Activated T-helper 1 cell treated with anti-CD3 and anti-CD28 coated beads, Interleukin-12 subunit alpha, Interleukin-12 subunit beta, Interleukin-2, Interleukin-4 antibody, amounts not matched to agents 30 ng/mL and 10 ng/mL and 1 ng/mL, durations not matched to agents 14 hours and 24 hours and 36 hours (primary cell): ENCODE measurements at regions not wholly inside any gene's neighbourhood (a gene's known extent, or its start where the extent isn't known, plus 50 kb on each side); places are given as distances from the start of the nearest gene placed in this dataset.

ENCODE experiments used
- DNase-seq: peaks from one replicate; pipeline ENCODE4 v3.0.0; 2021; ENCODE audit warnings: low spot score
- H3K27ac Mint-ChIP-seq: one replicate; pipeline ENCODE4 v1.8.0; 2021; ENCODE audit warnings: mild to moderate bottlenecking, mixed read lengths
- H3K27me3 Mint-ChIP-seq: one replicate; pipeline ENCODE4 v1.8.0; 2022; ENCODE audit warnings: mild to moderate bottlenecking, moderate library complexity, mixed read lengths; ENCODE audit not compliant: insufficient read depth
- H3K36me3 Mint-ChIP-seq: one replicate; pipeline ENCODE4 v1.8.0; 2021; ENCODE audit warnings: low read depth, mixed read lengths
- H3K4me1 Mint-ChIP-seq: one replicate; pipeline ENCODE4 v1.8.0; 2021; ENCODE audit warnings: low read depth, mixed read lengths
- H3K4me3 Mint-ChIP-seq: one replicate; pipeline ENCODE4 v1.8.0; 2021; ENCODE audit warnings: mild to moderate bottlenecking, moderate library complexity, mixed read lengths
- H3K9me3 Mint-ChIP-seq: one replicate; pipeline ENCODE4 v1.8.0; 2021; ENCODE audit warnings: mixed read lengths
- intact Hi-C: fragments of 100-400 bp; cut with micrococcal nuclease; formaldehyde crosslinking; loops from one replicate; pipeline ENCODE4 v1.15.1; 2024

DNA sequence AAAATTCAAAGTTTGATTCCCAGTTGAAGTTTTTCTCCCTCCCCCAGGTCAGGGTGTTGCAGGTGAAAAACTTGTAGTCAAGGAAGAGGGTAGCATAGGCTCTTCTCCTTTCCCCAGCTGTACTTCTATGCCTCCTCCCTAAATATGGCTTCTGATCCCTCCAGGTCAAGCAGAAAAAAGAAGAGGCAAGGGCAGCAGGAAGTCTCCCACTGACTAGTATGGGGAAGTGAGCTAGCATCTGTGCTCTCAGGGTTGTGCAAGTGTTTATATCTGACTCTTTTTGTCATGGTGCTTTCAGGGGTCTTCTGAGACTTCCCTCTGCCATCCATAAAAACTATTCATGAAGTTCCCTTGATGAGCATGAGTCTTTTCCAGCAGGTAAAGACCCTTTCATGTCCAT lies 76.0 kb downstream of the ATPSCKMT start:
- no peak overlapping the region for H3K27ac Mint-ChIP-seq
- no peaks in the 10 kb centered on the region for H3K36me3 Mint-ChIP-seq
- H3K4me1 Mint-ChIP-seq, result no peaks in the 10 kb centered on the region
- no peaks in the 10 kb centered on the region for H3K27me3 Mint-ChIP-seq
- DNase-seq, result no peak
- H3K9me3 Mint-ChIP-seq, result no peaks in the 10 kb centered on the region
- no peak overlapping the region for H3K4me3 Mint-ChIP-seq
- intact Hi-C loops, result no loop called here

DNA sequence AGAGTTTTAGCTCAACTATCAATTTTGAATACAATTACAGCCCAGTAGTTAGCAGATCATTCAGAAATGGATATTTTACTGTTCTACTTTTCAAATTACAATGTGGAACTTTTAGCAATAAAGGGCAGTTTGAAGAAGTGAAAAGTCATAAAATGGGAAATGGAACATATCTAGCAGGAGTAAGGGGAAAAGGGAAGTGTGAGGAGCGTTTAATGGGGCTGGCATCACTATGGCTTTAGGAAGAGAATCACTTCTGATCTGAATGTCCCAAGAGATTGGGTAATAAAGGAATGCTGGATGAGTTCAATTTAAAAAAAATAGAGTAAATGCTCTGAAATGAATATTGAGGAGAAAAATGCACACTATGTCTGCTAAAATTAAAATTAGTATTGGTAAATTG lies 77.4 kb downstream of the ATPSCKMT start:
- Mint-ChIP-seq H3K36me3 (no peaks in the 10 kb centered on the region), H3K9me3 (no peaks in the 10 kb centered on the region), H3K4me1 (no peaks in the 10 kb centered on the region), H3K27me3 (no peaks in the 10 kb centered on the region), H3K27ac (no peak overlapping the region), H3K4me3 (no peak overlapping the region)
- no peak for DNase-seq
- intact Hi-C loops, result no loop called here

DNA sequence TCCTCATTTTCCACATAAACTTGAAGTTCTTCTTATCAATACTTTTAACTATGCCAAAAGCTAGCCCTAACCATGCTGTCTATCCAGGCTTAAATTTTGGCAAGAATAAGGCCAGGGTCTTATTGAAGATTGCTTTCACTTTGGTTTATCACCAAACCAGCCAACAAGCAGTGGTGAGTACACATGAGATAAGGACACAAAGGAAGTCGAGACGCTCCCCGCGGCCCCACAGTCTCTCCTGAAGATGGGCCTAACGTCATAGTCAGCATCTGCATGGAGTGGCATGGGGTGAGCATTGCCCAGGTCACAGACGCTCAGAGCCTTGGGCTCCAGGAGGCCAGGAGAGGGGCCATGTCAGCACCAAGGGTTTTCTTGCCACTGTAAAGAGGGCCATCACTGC lies 80.3 kb downstream of the ATPSCKMT start:
- H3K27me3 Mint-ChIP-seq, result no peaks in the 10 kb centered on the region
- H3K4me3 Mint-ChIP-seq, result no peak overlapping the region
- H3K9me3 Mint-ChIP-seq, result peaks cover 7% of the 10 kb centered on the region
- DNase-seq, result no peak
- intact Hi-C loops, result no loop called here
- H3K27ac Mint-ChIP-seq, result no peak overlapping the region
- no peaks in the 10 kb centered on the region for H3K4me1 Mint-ChIP-seq
- H3K36me3 Mint-ChIP-seq, result no peaks in the 10 kb centered on the region

DNA sequence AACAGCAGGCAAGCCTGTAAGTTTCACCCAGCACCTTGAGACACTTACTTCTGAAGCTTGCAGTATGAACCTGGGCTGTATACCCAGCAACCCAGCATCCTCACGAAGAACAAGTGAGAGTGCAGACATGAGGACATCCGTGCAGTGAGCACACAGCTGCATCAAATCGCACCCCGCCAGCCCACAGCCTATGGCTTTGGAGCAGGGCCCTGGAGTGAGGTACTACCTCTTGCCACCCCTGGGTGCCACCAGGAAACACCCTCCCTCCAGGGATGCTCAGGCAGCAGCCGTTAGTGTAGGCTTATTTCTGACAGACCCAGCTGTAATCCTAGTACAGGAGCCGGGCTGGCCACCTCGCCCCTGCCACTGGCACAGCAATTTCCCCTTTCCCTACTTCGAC lies 81.4 kb downstream of the ATPSCKMT start:
- no peak overlapping the region for H3K4me3 Mint-ChIP-seq
- peaks cover 10% of the 10 kb centered on the region for H3K9me3 Mint-ChIP-seq
- H3K27ac Mint-ChIP-seq, result no peak overlapping the region
- H3K4me1 Mint-ChIP-seq, result no peaks in the 10 kb centered on the region
- DNase-seq, result no peak
- H3K27me3 Mint-ChIP-seq, result no peaks in the 10 kb centered on the region
- intact Hi-C loops, result no loop called here
- H3K36me3 Mint-ChIP-seq, result no peaks in the 10 kb centered on the region

DNA sequence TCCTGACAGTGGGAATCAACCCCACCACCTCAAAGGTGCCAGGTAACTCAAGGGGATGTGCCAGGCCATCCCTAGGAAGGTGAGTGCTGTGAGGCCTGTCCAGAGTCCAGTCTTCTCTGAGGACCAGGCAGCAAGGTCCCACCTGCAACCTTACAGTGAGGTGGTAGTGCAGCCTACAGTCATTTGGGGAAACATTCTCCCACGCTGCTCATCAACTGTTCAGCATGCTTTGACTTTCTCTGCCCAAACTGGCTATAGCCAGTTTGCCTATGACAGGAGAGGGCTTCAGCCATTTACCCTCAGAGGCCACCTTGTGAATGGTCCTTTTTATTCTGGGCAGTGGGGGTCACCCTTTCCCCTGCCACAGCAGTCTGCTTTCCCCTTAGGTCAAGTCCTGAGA lies 81.9 kb downstream of the ATPSCKMT start:
- Mint-ChIP-seq H3K9me3 (peaks cover 10% of the 10 kb centered on the region), H3K27ac (no peak overlapping the region), H3K36me3 (no peaks in the 10 kb centered on the region), H3K27me3 (no peaks in the 10 kb centered on the region), H3K4me1 (no peaks in the 10 kb centered on the region), H3K4me3 (no peak overlapping the region)
- no peak for DNase-seq
- intact Hi-C loops, result no loop called here

DNA sequence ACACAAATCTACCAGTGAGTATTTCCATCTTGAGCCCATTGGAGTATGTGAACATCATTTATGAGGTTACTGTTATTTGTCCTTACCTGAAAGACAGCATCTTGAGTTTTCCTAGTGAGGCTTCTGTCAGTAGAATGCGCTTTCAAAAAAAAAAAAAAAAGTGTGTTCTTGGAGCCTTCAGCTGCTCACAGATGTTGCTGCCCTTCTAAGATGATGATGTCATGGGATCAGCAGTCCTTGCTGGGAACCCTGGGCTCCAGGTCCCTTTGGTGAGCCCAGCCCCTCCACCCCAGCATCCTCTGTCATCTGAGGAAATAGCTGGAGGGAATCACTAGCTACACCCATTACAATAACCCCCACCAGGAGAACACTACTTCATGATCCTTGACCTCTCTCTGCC lies 83.3 kb downstream of the ATPSCKMT start:
- no peak overlapping the region for H3K4me3 Mint-ChIP-seq
- intact Hi-C loops, result no loop called here
- no peaks in the 10 kb centered on the region for H3K4me1 Mint-ChIP-seq
- no peaks in the 10 kb centered on the region for H3K27me3 Mint-ChIP-seq
- no peak overlapping the region for H3K27ac Mint-ChIP-seq
- H3K9me3 Mint-ChIP-seq, result peaks cover 10% of the 10 kb centered on the region
- no peak for DNase-seq
- no peaks in the 10 kb centered on the region for H3K36me3 Mint-ChIP-seq

DNA sequence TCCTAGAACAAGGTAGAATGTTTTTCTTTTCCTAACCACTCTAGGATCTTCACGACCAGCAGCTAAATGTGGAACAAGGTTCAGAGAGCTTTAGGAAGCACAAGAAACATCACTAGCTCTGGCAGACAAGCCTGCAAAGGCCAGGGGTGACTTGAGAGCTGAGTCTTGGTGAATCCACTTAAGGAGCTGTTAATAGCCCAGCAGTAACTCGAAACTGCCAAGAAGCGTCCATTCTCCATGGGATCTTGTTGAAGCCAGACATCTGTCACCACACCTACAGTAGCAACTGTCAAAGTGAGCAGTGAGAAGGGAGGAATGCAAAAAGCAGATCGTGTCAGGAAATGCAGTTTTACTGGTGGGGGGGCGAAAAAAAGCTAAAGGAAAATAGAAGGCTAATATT lies 87.2 kb downstream of the ATPSCKMT start:
- H3K9me3 Mint-ChIP-seq, result peaks cover 10% of the 10 kb centered on the region
- no peak for DNase-seq
- no peak overlapping the region for H3K4me3 Mint-ChIP-seq
- no peaks in the 10 kb centered on the region for H3K4me1 Mint-ChIP-seq
- H3K27ac Mint-ChIP-seq, result no peak overlapping the region
- H3K27me3 Mint-ChIP-seq, result no peaks in the 10 kb centered on the region
- H3K36me3 Mint-ChIP-seq, result no peaks in the 10 kb centered on the region
- intact Hi-C loops, result no loop called here

DNA sequence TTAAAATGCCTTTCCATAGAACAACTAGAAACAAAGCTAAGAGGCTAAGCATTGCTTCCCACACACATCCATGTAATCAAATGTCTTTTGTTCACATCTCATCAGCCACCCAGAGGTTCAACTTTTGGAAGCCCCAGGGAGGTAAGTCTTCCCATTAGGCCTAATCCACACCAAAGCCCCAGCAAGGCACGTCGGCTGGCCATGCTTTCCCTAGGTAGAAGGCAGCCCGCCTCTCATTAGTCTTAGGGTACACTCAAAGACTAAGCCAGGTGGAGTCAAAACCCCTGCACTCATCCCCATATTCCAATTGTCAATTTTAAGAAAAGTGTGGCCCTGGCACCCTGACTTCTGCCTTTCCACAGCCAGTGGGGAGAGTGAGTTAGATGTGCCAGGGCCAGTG lies 87.9 kb downstream of the ATPSCKMT start:
- Mint-ChIP-seq H3K4me3 (no peak overlapping the region), H3K27ac (no peak overlapping the region), H3K9me3 (peaks cover 10% of the 10 kb centered on the region), H3K27me3 (no peaks in the 10 kb centered on the region), H3K36me3 (no peaks in the 10 kb centered on the region), H3K4me1 (no peaks in the 10 kb centered on the region)
- no peak for DNase-seq
- intact Hi-C loops, result no loop called here

DNA sequence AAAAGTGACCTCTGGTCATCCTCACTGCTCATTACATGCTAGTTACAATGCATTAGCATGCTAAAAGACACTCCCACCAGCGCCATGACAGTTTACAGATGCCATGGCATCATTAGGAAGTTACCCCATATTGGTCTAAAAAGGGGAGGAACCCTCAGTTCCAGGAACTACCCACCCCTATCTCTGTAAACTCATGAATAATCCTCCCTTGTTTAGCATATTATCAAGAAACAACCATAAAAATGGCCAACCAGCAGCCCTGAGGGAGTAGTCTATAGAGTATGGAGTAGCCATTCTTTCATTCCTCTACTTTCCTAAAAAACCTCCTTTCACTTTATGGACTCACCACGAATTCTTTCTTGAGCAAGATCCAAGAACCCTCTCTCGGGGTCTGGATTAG lies 89.4 kb downstream of the ATPSCKMT start:
- intact Hi-C loops, result no loop called here
- H3K4me3 Mint-ChIP-seq, result no peak overlapping the region
- DNase-seq, result no peak
- H3K27ac Mint-ChIP-seq, result no peak overlapping the region
- H3K27me3 Mint-ChIP-seq, result no peaks in the 10 kb centered on the region
- peaks cover 10% of the 10 kb centered on the region for H3K9me3 Mint-ChIP-seq
- H3K4me1 Mint-ChIP-seq, result no peaks in the 10 kb centered on the region
- no peaks in the 10 kb centered on the region for H3K36me3 Mint-ChIP-seq

DNA sequence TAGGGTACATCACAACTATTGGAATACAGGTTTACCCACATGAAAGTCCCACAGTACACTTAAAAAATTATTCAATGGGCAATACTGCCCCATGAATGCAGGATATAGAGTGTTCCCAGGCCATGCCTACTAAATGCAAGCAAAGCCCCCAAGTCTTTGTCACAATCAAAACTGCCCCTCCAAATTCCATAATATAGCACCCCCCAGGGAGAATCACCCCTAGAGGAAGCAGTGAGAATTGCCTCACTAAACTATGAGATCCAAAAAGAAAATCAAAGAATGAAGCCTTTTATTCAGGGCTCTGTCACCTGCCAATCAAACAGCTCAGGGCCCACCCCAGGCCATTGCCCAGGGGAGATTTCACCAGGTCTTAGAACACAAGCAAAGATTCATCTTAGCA lies 90.8 kb downstream of the ATPSCKMT start:
- Mint-ChIP-seq H3K4me1 (no peaks in the 10 kb centered on the region), H3K27ac (no peak overlapping the region), H3K27me3 (peaks cover 2% of the 10 kb centered on the region), H3K9me3 (no peaks in the 10 kb centered on the region), H3K36me3 (no peaks in the 10 kb centered on the region), H3K4me3 (no peak overlapping the region)
- DNase-seq, result no peak
- intact Hi-C loops, result no loop called here

DNA sequence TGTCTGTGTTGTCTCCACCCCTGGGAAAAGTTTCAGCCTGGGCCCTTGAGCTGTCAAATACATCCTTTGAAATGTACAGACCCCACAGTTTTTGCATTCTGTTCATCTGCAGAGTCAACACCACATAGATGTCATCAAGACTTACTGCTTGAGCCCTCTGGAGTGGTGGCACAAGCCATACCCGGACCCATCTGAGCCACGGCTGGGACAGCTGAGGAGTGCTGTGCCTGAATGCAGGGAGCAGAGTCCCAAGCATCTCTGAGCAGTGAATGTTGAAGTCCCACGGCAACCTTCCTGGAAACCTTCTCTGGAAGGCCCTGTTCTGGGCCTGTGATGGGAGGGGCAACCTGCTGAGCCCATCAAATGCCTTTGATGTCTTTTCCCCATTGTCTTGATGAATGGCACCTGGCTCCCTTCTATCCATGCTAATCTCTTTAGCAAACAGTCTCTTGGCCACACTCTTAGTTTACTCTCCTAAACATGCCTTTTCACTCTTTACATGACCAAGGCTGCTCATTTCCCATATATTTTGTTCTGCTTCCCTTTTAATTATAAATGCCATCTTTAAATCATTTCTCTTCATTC lies 92.5 kb downstream of the ATPSCKMT start:
- DNase-seq, result no peak
- Mint-ChIP-seq H3K27me3 (peaks cover 2% of the 10 kb centered on the region), H3K4me3 (no peak overlapping the region), H3K9me3 (no peaks in the 10 kb centered on the region), H3K36me3 (no peaks in the 10 kb centered on the region), H3K27ac (no peak overlapping the region), H3K4me1 (no peaks in the 10 kb centered on the region)
- intact Hi-C loops, result no loop called here

DNA sequence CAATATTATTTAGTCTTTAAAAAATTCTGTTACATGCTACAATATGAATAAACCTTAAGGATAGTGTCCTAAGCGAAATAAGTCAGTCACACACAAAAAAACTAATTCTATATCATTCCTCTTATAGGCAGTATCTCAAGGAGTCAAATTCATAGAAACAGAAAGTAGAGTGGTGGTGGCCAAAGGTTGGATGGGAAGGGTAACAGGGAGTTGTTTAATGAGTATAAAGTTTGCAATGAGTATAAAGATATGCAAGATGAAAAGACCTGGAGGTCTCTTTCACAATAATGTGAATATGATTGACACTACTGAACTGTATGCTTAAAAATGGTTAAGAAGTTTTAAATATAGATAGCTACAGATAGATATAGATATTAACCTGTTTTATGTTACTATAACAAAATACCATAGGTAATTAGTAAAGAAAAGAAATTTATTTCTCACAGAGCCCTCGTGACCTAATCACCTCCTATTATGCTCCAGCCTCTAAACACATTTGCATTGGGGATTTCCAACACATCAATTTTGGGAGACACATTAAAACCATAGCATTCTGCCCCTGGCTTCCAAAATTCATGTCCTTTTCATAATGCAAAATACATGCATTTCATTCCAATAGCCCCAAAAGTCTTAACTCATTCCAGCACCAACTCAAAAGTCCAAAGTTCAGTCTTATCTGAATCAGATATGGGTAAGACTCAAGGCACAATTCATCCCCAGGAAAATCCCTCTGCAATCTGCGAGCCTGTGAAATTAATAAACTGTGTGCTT lies 93.6 kb downstream of the ATPSCKMT start:
- no peak overlapping the region for H3K4me3 Mint-ChIP-seq

DNA sequence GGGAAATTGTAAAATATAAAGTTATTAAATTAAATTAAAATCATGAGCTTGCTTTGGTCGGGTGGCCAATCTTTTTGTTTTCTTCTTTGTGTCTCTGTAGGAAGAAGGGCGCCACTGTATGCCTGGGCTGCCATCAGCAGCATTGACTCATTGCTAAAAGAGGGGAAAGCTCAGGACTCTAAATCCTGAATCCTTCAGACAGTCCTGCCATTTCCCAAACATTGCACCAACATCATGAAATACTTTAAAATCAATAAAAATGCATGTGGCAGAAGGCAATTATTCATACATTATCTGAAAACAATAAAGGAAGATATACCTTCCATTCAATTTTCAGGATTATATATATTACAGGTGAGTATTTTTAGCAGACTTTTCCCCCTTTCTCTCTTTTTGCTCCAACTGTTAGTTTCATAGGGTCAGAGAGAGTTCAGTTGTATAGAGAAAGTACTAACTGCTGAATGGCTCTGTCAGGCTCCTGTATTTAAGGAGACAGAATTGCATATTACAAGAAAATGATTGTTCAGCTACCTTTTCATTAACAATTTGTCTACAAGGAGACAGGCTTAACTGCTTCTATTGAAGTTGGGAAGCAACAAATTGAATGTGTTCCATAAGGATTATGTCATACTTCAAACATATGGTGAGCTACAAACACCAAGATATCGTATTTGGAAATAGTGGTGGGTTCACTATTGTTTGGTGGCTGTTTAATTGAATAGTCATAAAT lies 95.7 kb downstream of the ATPSCKMT start:
- no peaks in the 10 kb centered on the region for H3K9me3 Mint-ChIP-seq
- H3K4me3 Mint-ChIP-seq, result no peak overlapping the region
- H3K4me1 Mint-ChIP-seq, result no peaks in the 10 kb centered on the region
- no peaks in the 10 kb centered on the region for H3K36me3 Mint-ChIP-seq
- peaks cover 2% of the 10 kb centered on the region for H3K27me3 Mint-ChIP-seq
- no peak overlapping the region for H3K27ac Mint-ChIP-seq
- intact Hi-C loops, result no loop called here
- DNase-seq, result no peak

More for the DNA sequence above, 93.6 kb downstream of the ATPSCKMT start:
- Mint-ChIP-seq H3K27me3 (peaks cover 2% of the 10 kb centered on the region), H3K36me3 (no peaks in the 10 kb centered on the region), H3K27ac (no peak overlapping the region), H3K4me1 (no peaks in the 10 kb centered on the region), H3K9me3 (no peaks in the 10 kb centered on the region)
- DNase-seq, result no peak
- intact Hi-C loops, result no loop called here
